IMR-90 (cell line): ENCODE measurements at regions not wholly inside any gene's neighbourhood (a gene's known extent, or its start where the extent isn't known, plus 50 kb on each side); places are given as distances from the start of the nearest gene placed in this dataset.

ENCODE experiments used
- ATAC-seq: fragments of 200-7000 bp; cut with Tn5 transposase; 2 replicates; pipeline ENCODE4 v1.9.1; 2020; ENCODE audit warnings: low read depth, mild to moderate bottlenecking, moderate library complexity
- BruUV-seq: library from RNA; stranded (reverse); fragments of 400-500 nt; replicated peaks from 2 replicates; lab custom pipeline; 2021; lab: Mats Ljungman, UMichigan
- CTCF ChIA-PET: fragments of 300-600 bp; formaldehyde crosslinking; extraction: SDS; loops from one replicate; lab custom pipeline; 2021; ENCODE audit warnings: antibody characterized with exemption; lab: Yijun Ruan, JAX
- POLR2A ChIA-PET: fragments of 300-600 bp; sonication (Branson Sonifier 250); formaldehyde crosslinking; loops from one replicate; lab custom pipeline; 2022; ENCODE audit warnings: antibody characterized with exemption; ENCODE audit not compliant: unreplicated experiment; lab: Charles Lee
- DNase-seq: peaks from one replicate; pipeline ENCODE4 v3.0.0; 2013
- H2AFZ ChIP-seq: replicated peaks from 2 replicates; pipeline ENCODE3; 2013; ENCODE audit warnings: low read length, mild to moderate bottlenecking; ENCODE audit not compliant: poor library complexity
- H2AK5ac ChIP-seq: 2 replicates; pipeline ENCODE4 v1.6.1; 2013; ENCODE audit warnings: low read depth, low read length, inconsistent platforms
- H2AK9ac ChIP-seq: replicated peaks from 2 replicates; pipeline ENCODE3; 2013; ENCODE audit warnings: mild to moderate bottlenecking, low read depth, low read length, moderate library complexity; ENCODE audit not compliant: poor library complexity
- H2BK120ac ChIP-seq: 2 replicates; pipeline ENCODE4 v1.6.1; 2013; ENCODE audit warnings: low read depth, low read length, inconsistent platforms
- H2BK15ac ChIP-seq: 3 replicates; pipeline ENCODE4 v1.6.1; 2013; ENCODE audit warnings: low read depth, low read length, inconsistent platforms
- H2BK20ac ChIP-seq: 2 replicates; pipeline ENCODE4 v1.6.1; 2013; ENCODE audit warnings: low read depth, mild to moderate bottlenecking, inconsistent platforms, low read length, moderate library complexity
- H2BK5ac ChIP-seq: 2 replicates; pipeline ENCODE4 v1.6.1; 2013; ENCODE audit warnings: mild to moderate bottlenecking, low read depth, low read length, inconsistent platforms; ENCODE audit not compliant: poor library complexity, severe bottlenecking
- H3K14ac ChIP-seq: replicated peaks from 2 replicates; pipeline ENCODE4 v1.6.1; 2013; ENCODE audit warnings: low read depth, low read length, inconsistent platforms
- H3K18ac ChIP-seq: 2 replicates; pipeline ENCODE4 v1.6.1; 2013; ENCODE audit warnings: low read depth, low read length, control low read depth
- H3K23ac ChIP-seq: 2 replicates; pipeline ENCODE4 v1.6.1; 2013; ENCODE audit warnings: low read depth, low read length, inconsistent platforms
- H3K27ac ChIP-seq: 2 replicates; pipeline ENCODE4 v1.5.1; 2013; ENCODE audit warnings: mild to moderate bottlenecking, control low read depth, low read length; ENCODE audit not compliant: insufficient read depth
- H3K27me3 ChIP-seq: 2 replicates; pipeline ENCODE4 v1.6.1; 2013; ENCODE audit warnings: low read length; ENCODE audit not compliant: control insufficient read depth, insufficient read depth
- H3K36me3 ChIP-seq: 2 replicates; pipeline ENCODE4 v1.6.1; 2013; ENCODE audit warnings: low read length, mixed read lengths; ENCODE audit not compliant: control insufficient read depth, insufficient read depth
- H3K4ac ChIP-seq: 2 replicates; pipeline ENCODE4 v1.6.1; 2013; ENCODE audit warnings: low read depth, low read length, inconsistent platforms
- H3K4me1 ChIP-seq: 2 replicates; pipeline ENCODE4 v1.6.1; 2013; ENCODE audit warnings: low read length, mixed read lengths; ENCODE audit not compliant: control insufficient read depth, insufficient read depth
- H3K4me2 ChIP-seq: 2 replicates; pipeline ENCODE4 v1.6.1; 2013; ENCODE audit warnings: low read depth, mild to moderate bottlenecking, control low read depth, low read length, moderate library complexity
- H3K4me3 ChIP-seq: 2 replicates; pipeline ENCODE4 v1.5.1; 2013; ENCODE audit warnings: low read depth, mild to moderate bottlenecking, control low read depth, low read length, moderate library complexity; ENCODE audit not compliant: insufficient read depth
- H3K56ac ChIP-seq: 2 replicates; pipeline ENCODE4 v1.6.1; 2013; ENCODE audit warnings: low read length, inconsistent platforms; ENCODE audit not compliant: insufficient read depth; ENCODE audit errors: extremely low read depth
- H3K79me1 ChIP-seq, 2 experiments: 2 replicates each; pipeline ENCODE4 v1.6.1; 2013; ENCODE audit warnings: low read length in 2 of 2, inconsistent platforms in 1 of 2, low read depth in 1 of 2
- H3K9ac ChIP-seq: 2 replicates; pipeline ENCODE4 v1.6.1; 2013; ENCODE audit warnings: low read depth, low read length, control low read depth
- H3K9me1 ChIP-seq: 2 replicates; pipeline ENCODE4 v1.6.1; 2013; ENCODE audit warnings: low read length, inconsistent platforms; ENCODE audit not compliant: insufficient read depth
- H3K9me3 ChIP-seq: 2 replicates; pipeline ENCODE4 v1.6.1; 2013; ENCODE audit warnings: low read length; ENCODE audit not compliant: control insufficient read depth, insufficient read depth
- H4K20me1 ChIP-seq: 2 replicates; pipeline ENCODE4 v1.6.1; 2013; ENCODE audit warnings: low read length, inconsistent platforms; ENCODE audit not compliant: insufficient read depth
- H4K5ac ChIP-seq: 2 replicates; pipeline ENCODE4 v1.6.1; 2013; ENCODE audit warnings: mild to moderate bottlenecking, low read depth, low read length, control low read depth
- H4K8ac ChIP-seq, 2 experiments: 2 replicates each; pipeline ENCODE4 v1.6.1; 2013; ENCODE audit warnings: low read depth in 2 of 2, low read length in 2 of 2, control low read depth in 1 of 2, inconsistent platforms in 1 of 2
- H4K91ac ChIP-seq: 2 replicates; pipeline ENCODE4 v1.6.1; 2013; ENCODE audit warnings: low read depth, low read length, inconsistent platforms; ENCODE audit not compliant: insufficient read depth
- FOS ChIP-seq: fragments of 150-350 bp; IDR thresholded peaks from 2 replicates; pipeline ENCODE4 v1.6.1; 2016; ENCODE audit warnings: low read depth, low read length
- MAZ ChIP-seq: IDR thresholded peaks from 2 replicates; pipeline ENCODE4 v1.6.1; 2012; ENCODE audit warnings: low read depth, mild to moderate bottlenecking, low read length, improper control_type of control experiment, moderate library complexity, borderline replicate concordance
- WGBS, 2 experiments: methylation state at CpG; one replicate each; pipeline versions ENCODE4 v1.1.5 to v1.1.7; 2013; ENCODE audit warnings: missing lambda C conversion rate in 2 of 2; ENCODE audit not compliant: insufficient read length in 1 of 2; ENCODE audit errors: extremely low coverage in 2 of 2; 5-methylcytosine and 5-hydroxymethylcytosine counted together
- dilution Hi-C: fragments of 300-500 bp; cut with HindIII; formaldehyde crosslinking; loops from one replicate; pipeline ENCODE4 v1.14.3; 2018; ENCODE audit warnings: low sequenced_read_pairs; ENCODE audit not compliant: unreplicated experiment
- in situ Hi-C: fragments of 300-500 bp; cut with MboI; formaldehyde crosslinking; loops from 3 replicates; pipeline ENCODE4 v1.14.3; 2019; ENCODE audit warnings: low sequenced_read_pairs, inconsistent platforms, mixed read lengths
- intact Hi-C: fragments of 100-400 bp; cut with micrococcal nuclease; formaldehyde crosslinking; loops from 2 replicates; pipeline ENCODE4 v1.10.0; 2022

GRCh38 chr9:87259543-87260518 lies 237.8 kb upstream of the DAPK1 start:
- H3K4me1 ChIP-seq, result peaks cover 10% of the 10 kb centered on the region; the same call in 1 of the 2 replicates
- H3K9me1 ChIP-seq, result no peaks in the 10 kb centered on the region; the same call in 1 of the 2 replicates
- H3K4me3 ChIP-seq, result no peak overlapping the region
- in situ Hi-C loops (no loop called here), intact Hi-C loops (no loop called here), dilution Hi-C loops (no loop called here)
- H2AK5ac ChIP-seq, result no peak overlapping the region
- WGBS, 2 experiments, result 70% methylated on average over 7 of the region's 20 CpGs; no CpG with 5 or more reads in 1 of the 2 experiments
- no peak overlapping the region for H4K8ac ChIP-seq
- no peak overlapping the region for H3K23ac ChIP-seq
- ChIA-PET POLR2A (no interaction called here), CTCF (interaction anchor here (0.6 kb wide), 2 partner anchors 70 to 98 kb away, joined by 3 read pairs; no protein-coding TSS in a partner anchor)
- no peak overlapping the region for H4K91ac ChIP-seq
- no peak overlapping the region for H2BK120ac ChIP-seq
- H4K20me1 ChIP-seq, result no peaks in the 10 kb centered on the region
- BruUV-seq, result no TSS peak
- no peak overlapping the region for H2BK5ac ChIP-seq
- H2AFZ ChIP-seq, result no peak overlapping the region
- no peak for TF ChIP-seq MAZ
- no peak for TF ChIP-seq FOS
- H2BK20ac ChIP-seq, result no peak overlapping the region
- H3K4ac ChIP-seq, result no peak overlapping the region
- H3K36me3 ChIP-seq, result no peaks in the 10 kb centered on the region
- ATAC-seq (no peak), DNase-seq (no peak)
- H3K27me3 ChIP-seq, result no peaks in the 10 kb centered on the region
- H2AK9ac ChIP-seq, result no peak overlapping the region
- H3K79me1 ChIP-seq, result no peaks in the 10 kb centered on the region
- peak overlapping the region; percentile 17; the same call in 1 of the 2 replicates for H3K4me2 ChIP-seq
- no peak overlapping the region for H3K56ac ChIP-seq
- H3K9ac ChIP-seq, result no peak overlapping the region
- no peak overlapping the region for H3K18ac ChIP-seq
- no peak overlapping the region for H4K5ac ChIP-seq
- no peak overlapping the region for H2BK15ac ChIP-seq
- H3K9me3 ChIP-seq, result no peaks in the 10 kb centered on the region
- no peak overlapping the region for H3K27ac ChIP-seq
- H3K14ac ChIP-seq, result no peak overlapping the region
